Astrocyte of the cerebellum (primary cell): ENCODE measurements at regions not wholly inside any gene's neighbourhood (a gene's known extent, or its start where the extent isn't known, plus 50 kb on each side); places are given as distances from the start of the nearest gene placed in this dataset.
"Not testable (repeated sequence)": the region's sequence is repeated elsewhere in the genome, so short reads cannot be mapped to it uniquely, and the experiment has no call there.

Source experiments
- DNase-seq: peaks from one replicate; pipeline ENCODE4 v3.0.0-alpha.2; 2011; ENCODE audit warnings: low read depth
- H3K4me3 ChIP-seq: 2 replicates; pipeline ENCODE4 v1.5.1; 2011; ENCODE audit warnings: mild to moderate bottlenecking, low read depth, low read length, moderate library complexity
- CTCF ChIP-seq: IDR thresholded peaks from 2 replicates; pipeline ENCODE4 v1.5.1; 2012; ENCODE audit warnings: low read length, low read depth, moderate library complexity, mild to moderate bottlenecking; ENCODE audit errors: missing control alignments
- in situ Hi-C: cut with HindIII; loops from 2 replicates; pipeline ENCODE4 v1.10.0; 2017; ENCODE audit warnings: low sequenced_read_pairs

GRCh38 chr11:106161775-106162634, 84.5 kb downstream of the AASDHPPT start:
- in situ Hi-C loops = no loop called here
- DNase-seq = no peak
- TF ChIP-seq CTCF = no peak
- H3K4me3 ChIP-seq = no peak overlapping the region

GRCh38 chr11:106167085-106167484, 89.6 kb downstream of the AASDHPPT start:
- no peak overlapping the region for H3K4me3 ChIP-seq
- no peak for TF ChIP-seq CTCF
- in situ Hi-C loops = no loop called here
- no peak for DNase-seq

GRCh38 chr11:106172386-106172991, 95.0 kb downstream of the AASDHPPT start:
- H3K4me3 ChIP-seq = no peak overlapping the region
- DNase-seq = no peak
- no peak for TF ChIP-seq CTCF
- in situ Hi-C loops = no loop called here

GRCh38 chr11:106173291-106173690, 95.8 kb downstream of the AASDHPPT start:
- no peak for TF ChIP-seq CTCF
- in situ Hi-C loops = no loop called here

GRCh38 chr11:106174003-106174402, 96.5 kb downstream of the AASDHPPT start:
- H3K4me3 ChIP-seq, in situ Hi-C loops: not testable (repeated sequence)

More at GRCh38 chr11:106173291-106173690, 95.8 kb downstream of the AASDHPPT start:
- no peak overlapping the region for H3K4me3 ChIP-seq
- no peak for DNase-seq

GRCh38 chr11:106176817-106177216, 99.4 kb downstream of the AASDHPPT start:
- no peak for DNase-seq
- in situ Hi-C loops = no loop called here
- H3K4me3 ChIP-seq = no peak overlapping the region
- TF ChIP-seq CTCF = no peak

More at GRCh38 chr11:106174003-106174402, 96.5 kb downstream of the AASDHPPT start:
- not testable (repeated sequence) for DNase-seq

GRCh38 chr11:106177311-106177710, 99.8 kb downstream of the AASDHPPT start:
- no peak for DNase-seq
- no peak for TF ChIP-seq CTCF
- no peak overlapping the region for H3K4me3 ChIP-seq
- in situ Hi-C loops = no loop called here
